ENCODE measurements at regions not wholly inside any gene's neighbourhood (a gene's known extent, or its start where the extent isn't known, plus 50 kb on each side); places are given as distances from the start of the nearest gene placed in this dataset.

DNA sequence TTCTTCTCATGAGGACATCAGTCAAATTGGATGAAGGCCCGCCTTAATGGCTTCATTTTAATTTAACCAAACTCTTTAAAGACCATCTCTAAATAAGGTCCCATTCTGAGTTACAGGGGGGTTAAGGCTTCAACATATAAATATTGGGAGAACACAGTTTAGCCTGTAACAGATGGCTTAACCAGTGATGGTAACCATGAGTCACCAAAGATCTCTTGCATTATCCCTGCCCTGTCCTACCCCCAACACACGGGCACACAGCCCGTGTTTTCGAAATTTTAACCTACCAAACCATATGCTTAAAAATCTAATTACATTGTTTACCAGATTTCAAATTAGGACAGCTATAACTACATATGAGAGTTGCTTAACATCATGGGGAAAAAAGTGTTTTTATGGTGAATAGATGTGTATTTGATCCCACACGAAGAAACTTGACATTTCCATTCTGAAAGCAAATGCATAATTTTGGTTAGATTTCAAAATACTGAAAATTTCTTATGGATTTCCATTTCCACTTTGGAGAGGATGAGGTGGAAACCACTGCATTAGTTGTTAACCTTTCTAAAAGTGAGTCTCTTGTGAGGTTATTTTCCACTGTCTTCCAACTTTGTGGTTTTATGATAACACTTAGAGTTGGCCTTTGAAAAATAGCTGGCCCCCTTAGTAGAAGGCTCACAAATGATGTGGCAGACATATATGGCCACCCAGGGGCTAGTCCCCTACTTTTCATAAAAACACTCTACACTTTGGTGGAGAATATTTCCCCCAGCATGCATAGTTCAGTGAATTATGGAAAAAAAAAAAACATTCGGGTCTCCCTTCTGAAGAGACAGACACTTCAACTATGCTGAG lies 849.3 kb downstream of the TLE1 start:
- DNase-seq (ENCODE audit: low read depth) = no peak

- no peak for DNase-seq (ENCODE audit: low read depth)
These were observed 853.3 kb downstream of the TLE1 start for GRCh38 chr9:80836013-80836412.

DNA sequence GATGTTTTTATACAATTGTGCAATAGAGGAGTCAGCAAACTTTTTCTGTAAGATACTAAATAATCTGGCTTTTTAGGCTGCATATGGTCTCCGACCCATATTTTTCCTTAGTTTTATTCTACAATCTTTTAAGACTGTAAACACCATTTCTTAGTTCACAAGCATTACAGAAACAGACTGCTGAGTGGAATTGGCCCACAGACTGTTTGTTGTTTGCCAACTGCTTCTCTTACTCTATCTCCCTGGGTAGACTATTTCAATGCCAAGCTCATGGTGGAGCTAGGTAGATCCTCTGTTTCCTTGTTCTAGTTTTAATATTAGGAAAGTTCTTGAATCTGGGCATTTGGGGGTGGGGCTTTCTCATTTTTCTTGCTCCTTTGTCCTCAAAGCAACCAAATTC lies 857.6 kb downstream of the TLE1 start:
- no peak for DNase-seq (ENCODE audit: low read depth)

- DNase-seq (ENCODE audit: low read depth) = no peak
These were observed 877.7 kb downstream of the TLE1 start for GRCh38 chr9:80811656-80812055.

GRCh38 chr9:80811003-80811402 lies 878.3 kb downstream of the TLE1 start:
- DNase-seq (ENCODE audit: low read depth) = no peak

GRCh38 chr9:80806671-80807070 lies 882.7 kb downstream of the TLE1 start:
- no peak for DNase-seq (ENCODE audit: low read depth)

DNA sequence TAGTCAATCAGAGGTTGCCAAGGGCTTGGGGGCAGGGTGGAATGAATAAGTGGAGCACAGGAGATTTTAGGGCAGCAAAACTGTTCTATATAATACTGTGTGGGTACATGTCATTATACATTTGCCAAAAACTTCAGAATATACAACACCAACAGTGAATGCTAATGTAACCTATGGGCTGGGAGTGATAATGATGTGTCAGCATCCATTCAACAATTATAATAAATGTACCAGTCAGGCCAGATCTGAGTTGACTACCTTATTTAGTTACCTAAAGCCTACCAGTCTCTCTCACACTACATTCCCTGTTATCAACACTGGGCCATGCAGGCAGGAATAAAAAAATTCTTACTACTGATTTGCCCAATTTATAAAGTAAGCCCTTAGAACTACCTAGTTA lies 884.5 kb downstream of the TLE1 start:
- no peak for DNase-seq (ENCODE audit: low read depth)

DNA sequence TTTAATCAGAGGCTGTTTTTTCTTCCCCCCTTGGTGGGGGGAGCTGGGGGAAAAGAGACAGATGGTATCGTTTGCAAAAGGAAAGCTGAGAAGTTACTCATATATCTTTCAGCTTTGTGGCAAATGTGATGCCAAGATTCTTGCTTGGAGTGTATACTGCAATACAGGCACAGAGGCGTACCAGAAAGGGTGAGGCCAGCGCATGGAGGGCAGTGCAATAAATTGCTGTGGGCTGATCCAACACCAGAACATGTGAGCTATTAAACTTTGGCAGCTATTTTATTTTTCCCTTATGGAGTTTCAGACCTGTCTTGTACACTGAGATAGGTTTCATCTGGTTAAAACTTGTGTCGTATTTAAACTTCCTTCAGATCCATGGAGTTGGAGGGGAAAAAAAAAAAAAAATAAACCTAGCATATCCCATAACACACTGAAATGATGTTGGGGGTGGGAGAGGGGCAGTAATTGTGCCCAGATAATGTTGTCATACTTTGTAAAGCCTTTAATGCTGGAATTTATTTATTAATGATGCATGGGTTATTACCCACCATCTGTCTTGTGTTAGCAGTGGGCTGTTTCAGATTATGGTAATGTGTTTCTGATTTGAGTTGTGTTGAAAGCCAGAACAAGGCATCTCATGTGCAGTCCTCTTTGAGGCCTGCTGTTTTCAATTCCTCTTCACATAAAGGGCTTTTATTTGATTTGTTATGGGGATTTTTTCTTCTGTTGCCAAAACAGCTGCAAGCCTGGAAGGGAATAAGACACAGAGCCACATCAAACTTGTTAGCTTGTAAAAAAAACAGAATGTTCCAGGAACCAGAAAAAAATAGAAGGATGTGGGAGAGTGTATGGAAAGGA lies 891.3 kb downstream of the TLE1 start:
- no peak for DNase-seq (ENCODE audit: low read depth)

DNA sequence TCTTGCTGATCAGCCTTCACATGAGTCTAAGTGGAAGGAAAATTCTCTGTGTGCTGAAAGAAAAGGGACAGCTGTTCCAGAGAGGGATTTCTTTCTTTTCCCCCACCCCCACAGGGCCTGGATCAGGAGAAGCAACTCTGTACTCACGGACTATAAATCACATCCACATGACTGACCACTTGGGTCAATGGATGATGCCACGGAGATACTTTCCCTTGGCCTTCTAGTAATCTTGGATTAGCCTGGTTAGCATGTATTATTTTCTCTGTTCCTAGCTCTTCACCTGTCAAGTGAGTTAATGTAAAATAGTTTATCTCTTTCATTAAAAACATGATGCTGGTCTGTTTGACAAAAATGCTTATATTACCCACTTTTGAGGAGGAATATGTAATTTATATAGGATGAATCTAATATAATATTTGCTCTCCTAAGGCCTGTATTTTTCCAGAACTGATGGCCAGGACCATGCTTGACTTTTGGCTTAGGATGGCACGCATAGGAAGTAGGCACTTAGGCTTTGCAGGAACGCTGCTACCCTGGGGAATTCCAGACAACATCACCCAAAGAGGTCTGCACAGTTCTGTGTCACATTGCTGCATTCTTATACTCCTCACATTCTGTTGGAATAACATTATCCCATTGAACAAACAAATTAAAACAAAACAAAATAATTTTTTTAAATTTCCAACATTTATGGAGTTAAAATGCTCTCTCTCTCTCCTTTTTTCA lies 892.1 kb downstream of the TLE1 start:
- no peak for DNase-seq (ENCODE audit: low read depth)

DNA sequence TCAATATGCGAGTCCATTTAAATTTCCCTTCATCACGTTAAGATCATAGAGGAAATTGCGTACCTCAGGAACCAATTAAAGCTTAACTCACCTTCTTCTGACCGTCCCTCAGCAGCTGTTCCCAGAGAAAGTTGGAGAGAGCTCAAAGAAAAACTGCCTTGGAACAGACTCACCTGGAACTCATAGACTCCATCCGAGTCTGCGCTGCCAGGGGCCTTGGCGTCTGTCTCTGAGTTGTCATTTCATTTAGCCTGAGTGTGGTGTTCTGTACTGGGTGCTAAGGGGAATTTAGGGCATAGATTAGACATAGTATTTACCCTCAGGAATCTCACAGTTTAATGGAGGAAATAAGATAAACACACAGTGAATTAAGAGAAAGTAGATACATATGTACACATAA lies 892.7 kb downstream of the TLE1 start:
- DNase-seq (ENCODE audit: low read depth) = no peak

DNA sequence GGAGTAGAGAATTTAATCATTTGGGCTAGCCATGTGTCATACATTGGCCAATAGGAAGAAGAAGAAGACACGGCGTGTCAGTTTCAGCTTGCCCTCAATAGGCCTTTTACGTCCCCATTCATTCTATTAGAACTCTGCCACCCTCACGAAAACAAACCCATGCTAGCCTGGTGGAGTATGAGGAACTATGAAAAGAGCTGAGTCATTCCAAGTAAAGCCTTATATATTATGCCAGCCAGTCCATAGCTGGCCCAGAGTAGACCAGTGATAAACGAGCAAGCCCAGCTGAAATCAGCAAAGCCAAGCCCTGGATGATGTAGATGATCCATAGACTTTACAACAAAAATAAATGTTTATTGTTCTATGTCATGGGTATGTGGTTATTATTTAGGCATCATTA lies 895.1 kb downstream of the TLE1 start:
- DNase-seq (ENCODE audit: low read depth) = no peak

DNA sequence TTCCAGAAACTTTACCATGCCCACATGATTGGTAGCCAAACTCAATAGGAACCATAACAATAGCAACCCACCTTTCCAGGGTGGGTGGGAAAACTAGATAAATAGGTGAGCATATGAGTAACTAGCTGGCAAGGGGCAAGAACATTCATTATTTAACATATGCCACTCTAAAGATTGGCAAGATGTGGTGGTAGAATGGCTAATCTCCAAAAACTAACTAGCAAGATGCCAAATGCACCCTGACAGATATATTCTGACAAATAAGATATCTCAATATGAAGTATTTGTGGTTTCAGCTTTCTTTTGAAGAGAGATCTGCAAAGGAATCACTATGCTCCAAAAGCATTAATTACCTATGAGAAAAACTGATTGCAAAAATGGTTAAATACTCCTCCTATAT lies 895.6 kb downstream of the TLE1 start:
- DNase-seq (ENCODE audit: low read depth) = no peak

DNA sequence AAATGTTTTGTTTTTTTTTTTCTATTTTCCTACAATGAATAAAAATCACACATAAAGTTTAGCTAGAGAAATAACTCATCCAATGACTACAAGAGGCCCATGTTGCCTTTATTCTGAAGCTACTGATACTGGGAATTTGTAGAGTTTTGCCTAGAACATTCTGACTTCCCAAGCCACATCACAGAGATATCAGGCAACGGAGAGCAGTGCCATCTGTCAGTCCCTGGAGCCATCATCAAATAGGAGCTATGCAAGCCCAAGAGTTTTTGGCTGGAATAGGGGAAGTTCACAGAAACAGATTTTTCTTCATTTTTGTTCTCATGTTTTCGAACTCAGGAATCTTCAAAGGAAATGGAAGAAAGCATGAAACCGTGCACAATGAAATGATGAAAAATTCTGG lies 896.6 kb downstream of the TLE1 start:
- DNase-seq (ENCODE audit: low read depth) = no peak

- DNase-seq (ENCODE audit: low read depth) = no peak
These were observed 897.5 kb downstream of the TLE1 start for GRCh38 chr9:80791836-80792235.

- DNase-seq (ENCODE audit: low read depth) = no peak
These were observed 898.6 kb downstream of the TLE1 start for GRCh38 chr9:80790764-80791163.

- no peak for DNase-seq (ENCODE audit: low read depth)
These were observed 899.5 kb downstream of the TLE1 start for GRCh38 chr9:80789831-80790230.

GRCh38 chr9:80787636-80788035 lies 901.7 kb downstream of the TLE1 start:
- DNase-seq (ENCODE audit: low read depth) = no peak

DNA sequence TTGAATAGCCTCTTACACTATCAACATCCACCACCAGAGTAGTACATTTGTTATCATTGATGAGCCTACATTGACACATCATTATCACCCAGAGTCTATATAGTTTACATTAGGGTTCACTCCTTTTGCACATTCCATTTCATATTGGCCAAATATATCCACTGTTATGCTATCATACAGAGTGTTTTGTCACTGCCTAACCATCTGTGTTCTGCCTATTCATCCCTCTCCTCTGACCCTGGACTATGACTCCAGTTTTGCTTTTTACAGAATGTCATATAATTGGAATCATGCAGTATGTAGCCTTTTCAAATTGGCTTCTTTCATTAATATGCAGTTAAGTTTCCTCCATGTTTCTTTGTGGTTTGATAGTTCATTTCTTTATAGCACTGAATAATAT lies 904.7 kb downstream of the TLE1 start:
- DNase-seq (ENCODE audit: low read depth) = no peak

GRCh38 chr9:80775971-80776370 lies 913.4 kb downstream of the TLE1 start:
- DNase-seq (ENCODE audit: low read depth) = no peak

- no peak for DNase-seq (ENCODE audit: low read depth)
These were observed 913.8 kb downstream of the TLE1 start for GRCh38 chr9:80775530-80775929.

DNA sequence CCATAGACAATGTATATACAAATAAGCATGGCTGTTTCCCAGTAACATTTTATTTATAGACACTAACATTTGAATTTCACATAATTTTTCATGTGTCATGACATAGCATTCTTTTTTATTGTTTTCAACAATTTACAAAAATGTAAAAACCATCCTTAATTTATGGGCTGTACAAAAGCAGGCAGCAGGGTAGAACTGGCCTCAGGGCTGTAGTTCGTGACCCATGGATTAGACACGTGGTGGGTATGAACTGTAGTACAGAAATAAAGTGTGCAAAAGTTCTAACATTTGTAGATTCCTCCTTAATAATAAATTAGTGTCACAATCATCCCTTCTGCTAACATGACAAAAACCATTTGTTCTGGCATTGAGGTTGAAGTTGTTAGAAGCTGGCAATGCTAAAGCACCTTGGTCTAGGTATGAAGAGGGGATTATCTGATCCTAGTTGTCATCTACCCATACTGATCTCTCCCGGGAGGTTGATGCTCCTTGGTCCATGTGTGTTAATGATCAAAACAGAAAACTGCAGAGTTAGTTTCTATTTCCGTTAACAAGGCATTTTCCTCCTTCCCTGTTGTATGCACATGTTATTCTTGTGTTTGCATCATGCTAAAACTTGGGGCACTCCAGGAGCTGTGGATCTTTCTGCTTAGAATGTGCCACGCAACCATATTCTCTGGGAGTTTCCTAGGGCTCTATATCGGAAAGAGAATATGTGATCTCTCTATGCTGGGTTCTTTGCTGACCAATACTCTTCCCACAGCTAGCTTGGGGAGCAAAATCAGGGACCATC lies 917.6 kb downstream of the TLE1 start:
- no peak for DNase-seq (ENCODE audit: low read depth)

- DNase-seq (ENCODE audit: low read depth) = no peak
These were observed 925.8 kb downstream of the TLE1 start for GRCh38 chr9:80763536-80763935.

Data from stimulated activated CD8-positive, alpha-beta memory T cell treated with anti-CD3 and anti-CD28 coated beads, Interleukin-12 subunit alpha, Interleukin-12 subunit beta, amount 100 ng/mL, for 4 hours (primary cell).